ENCODE measurements at regions not wholly inside any gene's neighbourhood (a gene's known extent, or its start where the extent isn't known, plus 50 kb on each side); places are given as distances from the start of the nearest gene placed in this dataset.

- no peak for TF ChIP-seq TAF1 (IDR thresholded peaks at IDR 0.05; ENCODE audit: low read depth, low read length)
- no peak for TF ChIP-seq POLR2A (IDR thresholded peaks at IDR 0.05; ENCODE audit: low read depth, low read length)
- no peak for TF ChIP-seq POLR2AphosphoS5 (IDR thresholded peaks at IDR 0.05; ENCODE audit: low read depth, low read length)
Measured at GRCh38 chr5:89055015-89055694, 172.2 kb upstream of the MEF2C start.
